Lung (tissue), 11 donors: ENCODE measurements at regions not wholly inside any gene's neighbourhood (a gene's known extent, or its start where the extent isn't known, plus 50 kb on each side); places are given as distances from the start of the nearest gene placed in this dataset.

Experiments
- ATAC-seq: fragments of 200-7000 bp; cut with Tn5 transposase; one replicate; pipeline ENCODE4 v1.9.1; 2020; ENCODE audit warnings: moderate number of reproducible peaks; ENCODE audit not compliant: insufficient read depth, low FRiP score
- DNase-seq, 3 donors: peaks; one replicate each; pipeline ENCODE4 v3.0.0-alpha.2; 2013 to 2017
- H3K27ac ChIP-seq, 2 donors: one replicate each; pipeline ENCODE4 v1.5.1; 2013; ENCODE audit warnings: mild to moderate bottlenecking in 2 of 2, moderate library complexity in 2 of 2, control low read depth in 1 of 2, inconsistent platforms in 1 of 2, low read depth in 1 of 2, low read length in 1 of 2
- H3K27me3 ChIP-seq, 3 donors: one replicate each; pipeline ENCODE4 v1.5.1; 2013; ENCODE audit warnings: low read length in 2 of 3; ENCODE audit not compliant: control insufficient read depth in 3 of 3, insufficient read depth in 3 of 3
- H3K36me3 ChIP-seq, 4 donors: one replicate each; pipeline ENCODE4 v1.5.1; 2013; ENCODE audit warnings: low read length in 4 of 4, mild to moderate bottlenecking in 1 of 4, moderate library complexity in 1 of 4; ENCODE audit not compliant: control insufficient read depth in 4 of 4, insufficient read depth in 4 of 4
- H3K4me1 ChIP-seq, 5 donors: one replicate each; pipeline ENCODE4 v1.5.1; 2013; ENCODE audit warnings: low read length in 5 of 5, mild to moderate bottlenecking in 2 of 5, moderate library complexity in 1 of 5; ENCODE audit not compliant: control insufficient read depth in 5 of 5, insufficient read depth in 5 of 5
- H3K4me3 ChIP-seq: one replicate; pipeline ENCODE4 v1.5.1; 2013; ENCODE audit warnings: mild to moderate bottlenecking, control low read depth, moderate library complexity
- H3K9ac ChIP-seq, 2 donors: one replicate each; pipeline ENCODE4 v1.5.1; 2013; ENCODE audit warnings: low read length in 2 of 2, control low read depth in 1 of 2; ENCODE audit not compliant: insufficient read depth in 1 of 2
- H3K9me3 ChIP-seq, 4 donors: one replicate each; pipeline ENCODE4 v1.5.1; 2013; ENCODE audit warnings: low read length in 3 of 4, mild to moderate bottlenecking in 1 of 4, moderate library complexity in 1 of 4; ENCODE audit not compliant: control insufficient read depth in 4 of 4, insufficient read depth in 3 of 4
- CTCF ChIP-seq: IDR thresholded peaks from 2 replicates; pipeline ENCODE4 v1.5.1; 2012; ENCODE audit warnings: mild to moderate bottlenecking; ENCODE audit errors: control extremely low read depth, extremely low read depth
- WGBS, 2 donors: extraction: QIAGEN DNeasy Blood & Tissue Kit; methylation state at CpG; one replicate each; pipeline ENCODE4 v1.1.7; 2013; 5-methylcytosine and 5-hydroxymethylcytosine counted together
- donor health status: control.
- donor health status: control.
- donor health status: Bipolar disorder and iron deficiency.
- donor health status: healthy.
- donor health status: DM: yes; HTN: yes; CAD: no.

DNA sequence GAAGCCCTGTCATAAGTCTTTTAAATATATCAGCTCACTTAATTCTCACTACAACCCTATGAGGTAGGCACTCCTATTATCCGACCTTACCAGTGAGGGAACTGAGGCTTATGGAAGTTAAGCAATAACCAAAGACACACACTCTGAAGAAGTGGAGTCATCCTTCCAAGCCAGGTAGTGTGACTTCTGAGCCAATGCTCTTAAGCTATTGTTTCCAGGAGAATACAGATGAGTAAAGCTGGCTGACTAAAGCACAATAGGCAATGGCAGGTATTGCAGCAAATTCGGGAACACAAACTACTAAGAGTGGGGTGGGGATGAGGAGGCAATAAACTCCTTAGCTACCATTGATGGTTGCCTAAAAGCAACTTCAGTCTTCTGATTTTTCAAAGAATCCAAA, 81.8 kb upstream of the KIT start:
- TF ChIP-seq CTCF: no peak
- 80 to 88% methylated on average over 2 of the region's 2 CpGs for WGBS, 2 donors
- no peak for DNase-seq

DNA sequence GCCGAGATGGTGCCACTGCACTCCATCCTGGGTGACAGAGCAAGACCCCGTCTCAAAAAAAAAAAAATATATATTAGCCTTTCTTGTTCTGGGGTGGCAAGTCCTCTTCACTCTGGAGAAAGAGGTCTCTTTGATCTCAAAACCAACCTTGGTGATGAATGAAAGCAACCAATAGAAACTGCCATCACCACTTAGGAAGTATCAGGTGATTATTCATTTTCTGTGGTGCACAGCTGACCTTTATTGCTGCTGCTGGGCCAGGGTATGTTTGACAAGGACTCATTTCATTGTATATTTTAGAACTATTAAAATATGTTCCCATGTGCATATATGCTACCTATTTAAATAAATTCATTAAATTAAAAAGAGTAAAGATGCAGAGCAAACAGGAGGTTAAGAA, 76.0 kb upstream of the KIT start:
- no peak overlapping the region for H3K4me3 ChIP-seq
- no peak overlapping the region for H3K9ac ChIP-seq
- H3K9me3 ChIP-seq: no peaks in the 10 kb centered on the region
- no peaks in the 10 kb centered on the region for H3K36me3 ChIP-seq
- ATAC-seq (no peak), DNase-seq (no peak)
- TF ChIP-seq CTCF: no peak
- H3K27ac ChIP-seq: no peak overlapping the region
- H3K27me3 ChIP-seq: no peaks in the 10 kb centered on the region
- H3K4me1 ChIP-seq: no peaks in the 10 kb centered on the region
- WGBS, 2 donors: 77 to 81% methylated on average over 2 of the region's 2 CpGs

More for the DNA sequence above, 81.8 kb upstream of the KIT start:
- Histone ChIP-seq H3K4me1 (no peaks in the 10 kb centered on the region), H3K9ac (no peak overlapping the region), H3K27ac (no peak overlapping the region), H3K4me3 (no peak overlapping the region), H3K27me3 (no peaks in the 10 kb centered on the region), H3K36me3 (no peaks in the 10 kb centered on the region), H3K9me3 (no peaks in the 10 kb centered on the region)
- no peak for ATAC-seq

DNA sequence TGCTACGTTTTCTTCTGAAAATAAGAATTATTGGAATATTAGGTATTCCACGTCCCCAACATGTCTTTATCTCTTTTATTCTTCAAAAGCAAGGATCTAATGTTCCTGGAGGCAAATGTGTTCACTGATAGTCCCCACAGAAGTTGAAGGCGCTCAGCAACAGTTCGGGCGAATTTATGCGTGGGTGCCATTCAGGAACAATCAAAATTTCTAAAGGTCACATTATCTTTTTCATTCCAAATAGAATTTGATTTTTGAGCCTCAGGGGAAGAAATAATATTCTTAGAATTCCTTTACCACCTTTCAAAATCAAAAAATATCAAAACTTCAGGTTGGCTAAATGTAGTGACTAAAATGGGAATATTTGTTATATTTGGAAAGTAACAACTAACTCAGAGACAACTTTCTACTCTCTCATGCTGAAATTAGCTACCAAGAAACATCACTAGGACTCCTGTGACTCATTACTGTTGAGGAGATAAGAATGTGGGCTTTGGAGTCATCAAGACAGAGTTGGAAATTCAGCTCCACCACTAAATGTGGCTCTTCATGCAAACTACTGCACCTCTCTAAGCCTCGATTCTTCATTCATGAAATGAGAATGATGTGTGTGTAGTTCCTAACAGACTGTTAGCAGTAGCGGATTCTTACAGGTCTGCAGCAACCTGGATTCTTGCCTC, 72.3 kb upstream of the KIT start:
- H3K27ac ChIP-seq: no peak overlapping the region
- no peak overlapping the region for H3K9ac ChIP-seq
- DNase-seq: no peak
- H3K4me1 ChIP-seq: no peaks in the 10 kb centered on the region
- no peaks in the 10 kb centered on the region for H3K27me3 ChIP-seq
- H3K36me3 ChIP-seq: no peaks in the 10 kb centered on the region
- ATAC-seq: no peak
- 95% methylated on average over 8 of the region's 8 CpGs for WGBS, 2 donors
- H3K4me3 ChIP-seq: no peak overlapping the region
- no peak for TF ChIP-seq CTCF
- no peaks in the 10 kb centered on the region for H3K9me3 ChIP-seq
